ENCODE measurements at regions not wholly inside any gene's neighbourhood (a gene's known extent, or its start where the extent isn't known, plus 50 kb on each side); places are given as distances from the start of the nearest gene placed in this dataset.
"Not testable (repeated sequence)": the region's sequence is repeated elsewhere in the genome, so short reads cannot be mapped to it uniquely, and the experiment has no call there.

DNA sequence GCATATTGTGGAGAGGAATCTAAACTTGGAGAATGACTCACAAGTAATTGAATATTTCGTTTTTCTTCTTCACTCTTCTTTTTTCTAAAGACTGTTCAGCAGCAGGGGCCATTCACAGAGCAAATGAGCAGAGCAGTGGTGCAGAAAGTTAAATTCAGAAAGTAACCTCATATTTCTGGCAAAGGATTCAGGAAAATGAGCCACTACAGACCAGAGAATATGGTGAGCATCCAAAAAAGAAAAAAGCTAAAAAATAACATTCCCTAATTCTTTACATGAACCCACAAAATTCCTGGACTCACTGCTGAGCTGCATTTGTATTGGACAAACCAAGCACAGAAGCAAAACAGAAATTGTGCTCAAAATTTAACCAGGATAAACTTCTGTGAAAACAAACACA, 1486.8 kb upstream of the C9orf72 start:
- no peak for DNase-seq

DNA sequence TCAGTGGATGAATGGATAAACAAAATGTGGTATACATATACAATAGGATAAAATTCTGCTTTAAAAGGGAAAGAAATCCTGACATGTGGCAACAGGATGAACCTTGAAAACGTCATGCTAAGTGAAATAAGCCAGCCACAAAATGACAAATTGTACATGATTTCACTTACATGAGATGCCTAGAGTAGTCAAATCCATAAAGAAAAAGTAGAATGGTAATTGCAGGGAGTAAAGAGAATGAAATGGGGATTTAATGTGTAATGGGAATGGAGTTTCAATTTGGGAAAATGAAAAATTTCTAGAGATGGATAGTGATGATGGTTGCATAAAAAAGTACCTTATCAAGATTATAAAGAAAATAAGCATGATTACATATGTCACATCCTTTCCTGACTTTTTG, 1489.2 kb upstream of the C9orf72 start:
- no peak for DNase-seq

DNA sequence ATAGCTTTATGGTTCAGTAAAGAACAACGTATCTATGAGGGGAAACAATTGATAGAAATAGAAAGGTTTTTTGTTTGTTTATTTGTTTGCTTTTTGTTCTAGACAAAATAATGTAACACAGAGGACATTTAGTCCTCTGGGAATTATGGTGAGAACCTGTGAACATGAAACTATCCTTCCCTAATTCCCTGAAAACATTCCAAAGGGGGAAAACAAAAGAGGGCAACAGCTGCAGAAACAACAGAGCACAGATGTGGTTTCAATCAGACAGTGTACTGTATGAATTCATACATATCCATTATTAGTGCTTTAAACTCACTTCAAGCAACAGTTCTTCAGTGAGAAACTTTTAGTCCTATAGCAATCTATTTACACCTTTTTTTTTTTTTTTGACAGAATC, 1489.8 kb upstream of the C9orf72 start:
- DNase-seq, result no peak

DNA sequence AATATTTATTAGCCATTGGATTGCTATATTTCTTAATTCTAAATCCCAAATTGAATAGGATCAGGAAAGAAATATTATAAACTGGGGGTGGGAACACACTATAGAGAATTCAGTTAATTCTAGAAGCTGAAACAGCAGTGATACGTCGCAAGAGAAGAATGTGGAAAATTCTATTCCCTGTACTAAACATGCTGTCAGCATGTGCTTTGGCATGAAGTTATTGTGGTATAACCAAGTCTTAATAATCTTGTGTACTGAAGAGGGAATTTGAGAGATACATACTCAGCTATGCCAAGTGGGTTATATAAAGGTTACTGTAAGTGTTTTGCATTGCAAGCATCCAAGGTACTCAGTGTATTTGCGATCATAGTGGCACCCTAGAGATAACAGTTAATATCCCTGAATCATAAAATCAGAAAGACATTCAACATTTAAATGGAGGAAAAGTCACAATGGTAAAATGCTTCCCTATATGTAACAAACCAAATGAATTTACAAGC, 1492.9 kb upstream of the C9orf72 start:
- DNase-seq, result no peak

DNA sequence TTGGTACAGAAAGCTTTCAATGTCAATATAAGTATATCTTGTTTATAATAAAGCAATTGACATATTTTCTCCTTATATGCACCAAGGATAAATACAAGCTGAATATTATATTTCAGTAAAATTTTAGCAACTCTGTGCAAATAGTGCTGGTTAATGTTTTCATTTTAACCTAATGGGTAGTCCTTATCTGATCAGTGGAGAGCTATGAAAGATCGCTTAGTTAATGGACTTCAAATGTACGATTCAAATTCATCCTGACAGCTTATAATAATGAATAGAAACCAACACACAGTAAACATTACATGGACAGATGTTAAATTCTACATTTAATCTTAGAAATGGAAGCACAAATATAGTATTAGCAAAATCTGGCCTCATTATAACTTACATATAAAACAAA, 1495.2 kb upstream of the C9orf72 start:
- no peak for DNase-seq

DNA sequence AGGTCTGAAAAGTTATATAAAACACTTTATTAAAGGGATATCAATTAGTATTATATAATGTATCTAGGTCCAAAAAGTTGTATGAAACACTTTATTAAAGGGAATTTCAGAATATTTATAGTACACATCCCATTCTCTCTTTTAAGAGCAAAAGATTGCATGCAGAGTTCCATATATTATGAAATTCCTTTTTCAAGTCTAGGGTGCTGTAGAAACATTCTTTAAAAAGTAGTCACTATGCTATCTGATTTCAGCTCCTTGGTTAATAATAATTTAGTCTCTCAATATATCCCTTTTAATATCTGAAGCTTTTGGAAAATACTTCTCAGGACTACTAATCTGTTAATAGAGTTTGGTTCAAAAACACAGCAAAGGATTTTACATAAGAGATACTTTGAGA, 1496.1 kb upstream of the C9orf72 start:
- no peak for DNase-seq

DNA sequence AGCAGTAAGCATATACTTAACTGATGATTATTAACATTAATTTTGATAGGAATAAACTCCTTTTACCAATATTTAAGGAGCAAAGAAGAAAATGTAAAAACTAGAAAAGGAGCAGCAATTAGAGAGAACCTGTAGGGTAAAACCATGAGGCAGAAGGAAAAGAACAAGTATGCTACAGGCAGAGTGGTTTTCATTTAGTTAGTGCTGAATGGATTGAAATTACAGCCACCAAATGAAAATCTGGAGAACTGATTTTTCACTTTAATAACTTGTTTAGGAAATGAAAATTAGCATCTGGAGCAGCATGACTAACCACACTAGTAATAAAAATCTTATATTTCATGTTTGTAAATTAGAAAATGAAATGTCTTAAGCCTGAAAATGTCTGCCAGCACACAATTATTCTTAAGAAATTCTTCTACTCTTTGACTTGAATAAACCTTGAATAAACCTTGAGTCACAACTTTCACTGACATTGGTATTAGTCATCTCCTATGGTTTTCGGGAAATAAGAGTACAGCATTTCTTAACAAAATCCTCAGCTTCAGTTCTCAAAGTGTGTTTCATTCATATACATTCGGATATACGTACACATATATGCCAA, 1504.9 kb upstream of the C9orf72 start:
- DNase-seq, result no peak

DNA sequence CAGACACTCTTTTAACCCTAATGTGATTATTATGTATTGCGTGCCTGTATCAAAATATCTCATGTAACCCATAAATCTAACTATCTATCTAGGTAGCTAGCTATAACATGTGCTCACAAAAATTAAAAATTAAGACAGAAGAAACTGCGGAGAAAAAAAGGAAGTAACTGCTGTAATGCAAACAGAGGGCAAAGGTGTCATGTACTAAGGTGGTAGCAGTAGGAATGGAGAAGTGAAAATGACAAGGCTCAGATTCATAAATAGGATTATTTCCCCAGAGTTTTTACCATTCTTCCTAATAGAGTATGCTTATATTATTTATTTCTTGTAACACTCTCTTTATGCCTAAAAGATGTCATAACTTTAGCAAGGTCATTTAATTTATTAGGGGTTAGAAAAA, 1527.5 kb upstream of the C9orf72 start:
- no peak for DNase-seq

DNA sequence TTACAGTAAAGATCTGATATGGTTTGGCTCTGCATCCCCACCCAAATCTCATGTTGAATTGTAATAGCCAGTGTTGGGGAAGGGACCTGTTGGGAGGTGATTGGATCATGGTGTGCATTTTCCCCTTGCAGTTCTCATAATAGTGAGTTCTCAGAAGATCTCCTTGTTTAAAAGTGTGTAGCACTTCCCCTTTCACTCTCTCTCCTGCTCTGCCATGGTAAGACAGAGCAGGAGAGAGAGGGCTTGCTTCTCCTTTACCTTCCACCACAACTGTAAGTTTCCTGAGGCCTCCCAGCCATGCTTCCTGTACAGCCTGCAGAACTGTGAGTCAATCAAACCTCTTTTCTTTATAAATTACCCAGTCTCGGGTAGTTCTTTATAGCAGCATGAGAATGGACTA, 1530.9 kb upstream of the C9orf72 start:
- DNase-seq, result not testable (repeated sequence)

DNA sequence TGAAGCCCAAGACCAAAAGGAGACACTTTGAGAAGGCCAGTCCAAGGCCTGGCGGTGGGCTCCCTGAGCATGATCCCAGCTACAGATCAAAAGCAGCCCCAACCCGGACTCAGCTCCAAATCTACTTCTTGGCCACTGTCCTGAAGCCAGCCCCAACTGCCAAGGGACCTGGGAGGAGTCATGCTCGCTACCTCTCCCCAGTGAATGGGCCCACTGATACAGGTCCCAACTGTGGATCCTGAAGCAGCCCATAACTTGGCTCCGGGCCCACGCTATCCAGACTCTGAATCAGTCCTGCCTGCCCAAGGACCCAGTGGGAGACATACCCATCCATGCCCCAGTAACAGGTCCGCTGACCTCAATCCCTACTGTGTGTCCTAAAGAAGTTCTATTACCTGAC, 1545.3 kb upstream of the C9orf72 start:
- DNase-seq, result no peak

DNA sequence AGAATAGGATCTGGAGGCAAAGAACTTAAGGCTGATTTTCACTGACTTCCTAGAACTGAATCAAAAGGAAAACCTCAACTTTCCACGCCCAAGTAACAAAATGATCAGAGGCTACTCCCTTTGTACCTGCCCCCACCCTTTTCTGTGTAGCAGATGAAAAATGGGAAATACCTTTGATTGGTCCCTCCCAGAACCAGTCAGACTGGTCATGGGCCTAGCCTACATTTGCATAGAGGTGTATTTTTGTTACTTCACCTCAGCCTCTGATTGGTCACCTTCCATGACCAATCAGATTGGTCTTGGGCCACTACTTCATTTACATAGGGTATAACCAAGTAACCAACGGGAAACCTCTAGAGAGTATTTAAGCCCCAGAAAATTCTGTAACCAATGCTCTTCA, 1553.5 kb upstream of the C9orf72 start:
- no peak for DNase-seq

DNA sequence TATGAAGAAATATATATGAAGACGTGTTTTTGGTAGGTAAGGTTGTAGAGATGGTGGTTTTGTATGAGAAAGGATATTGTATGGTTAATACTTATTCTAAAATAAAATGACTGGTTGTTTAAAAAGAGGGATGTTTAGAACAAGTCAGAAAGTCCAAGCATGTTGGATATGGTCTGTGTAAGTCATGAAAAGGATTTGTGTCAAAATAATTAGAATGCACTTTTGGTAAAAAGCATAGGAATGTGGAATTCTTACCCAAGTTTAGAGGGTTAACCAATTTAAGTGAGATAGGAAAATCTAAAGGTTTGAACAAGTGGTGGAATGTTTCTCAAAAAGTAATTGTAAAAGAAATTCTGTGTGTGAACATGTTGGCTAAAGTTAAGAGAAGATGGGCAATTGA, 1556.5 kb upstream of the C9orf72 start:
- no peak for DNase-seq

DNA sequence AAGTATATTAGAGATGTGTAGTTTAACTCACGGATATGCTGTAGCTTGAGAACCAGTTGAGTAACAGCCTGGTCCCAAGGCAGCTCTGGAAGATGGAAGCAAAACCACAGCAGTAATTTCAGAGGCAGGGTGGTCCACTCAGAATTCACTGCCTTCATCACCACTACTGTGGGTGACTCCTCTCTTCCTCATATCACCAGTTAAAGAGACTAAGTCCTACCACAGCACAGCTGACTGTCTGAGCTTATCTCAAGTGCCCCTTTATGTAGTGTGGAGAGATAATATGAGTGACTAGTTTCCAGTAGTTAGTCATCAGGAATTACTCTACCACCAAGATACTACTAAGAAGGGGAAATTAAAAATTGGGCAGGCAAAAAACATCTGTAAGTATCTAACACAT, 1571.2 kb upstream of the C9orf72 start:
- no peak for DNase-seq

DNA sequence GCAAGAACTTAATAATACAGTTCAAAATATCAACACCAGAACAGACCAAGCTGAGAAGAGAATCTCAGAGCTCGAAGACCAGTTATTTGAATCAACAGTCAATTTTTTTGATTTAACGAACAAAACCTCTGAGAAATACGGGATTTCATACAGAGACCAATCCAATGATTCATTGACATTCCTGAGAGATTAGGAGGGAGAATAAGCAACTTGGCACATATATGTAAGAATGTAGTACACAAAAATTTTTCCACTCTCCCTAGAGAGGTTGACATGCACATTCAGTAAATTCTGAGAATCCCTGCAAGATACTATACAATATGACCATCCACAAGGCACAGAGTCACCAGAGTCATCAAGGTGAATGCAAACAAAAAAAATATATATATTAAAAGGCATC, 1577.3 kb upstream of the C9orf72 start:
- no peak for DNase-seq

DNA sequence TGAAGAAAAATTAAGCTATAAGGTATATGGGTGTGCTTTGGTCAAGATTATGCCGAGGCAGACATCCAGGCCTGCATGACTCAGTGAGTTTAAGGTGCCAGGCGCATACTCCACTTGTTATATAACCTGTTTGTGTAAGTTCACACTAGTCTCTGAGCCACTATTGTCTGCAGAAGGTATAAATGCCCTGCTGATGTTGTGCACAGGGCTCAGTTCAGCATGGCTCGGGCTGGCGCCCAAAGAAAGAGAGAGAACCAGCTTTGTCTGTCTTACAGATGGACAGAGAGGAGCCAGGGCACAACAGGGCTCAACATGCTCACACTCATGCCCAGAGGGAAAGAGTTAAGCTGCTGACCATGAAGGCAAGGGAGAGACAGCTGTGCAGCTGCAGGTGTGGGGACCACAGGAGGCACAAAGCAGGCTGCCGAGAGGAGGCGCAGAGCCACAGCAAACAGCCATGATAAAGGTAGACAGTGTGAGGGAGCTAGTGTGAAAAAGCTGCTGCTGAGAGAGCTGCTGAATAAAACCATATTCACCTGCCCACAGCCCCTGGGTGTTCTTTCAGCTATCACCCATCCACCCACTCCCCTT, 1587.6 kb upstream of the C9orf72 start:
- DNase-seq, result no peak

DNA sequence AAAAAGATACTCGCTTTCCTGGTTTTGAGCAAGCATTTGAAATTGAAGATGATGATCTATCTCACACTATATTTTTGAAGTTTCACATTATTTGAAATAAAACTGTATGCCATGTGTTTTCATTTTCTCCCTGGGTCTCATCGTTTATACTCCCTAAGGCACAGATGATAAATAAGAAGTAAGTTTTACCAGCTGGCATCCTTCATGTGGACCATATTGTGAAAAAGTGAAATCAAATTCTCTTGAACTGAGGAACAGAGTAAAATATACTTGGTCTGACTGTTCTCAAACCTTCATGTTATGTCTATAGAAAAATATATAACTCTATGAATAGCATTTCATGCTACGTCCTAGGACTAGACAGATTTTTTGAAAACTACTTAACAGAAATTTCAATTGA, 1600.9 kb upstream of the C9orf72 start:
- no peak for DNase-seq

DNA sequence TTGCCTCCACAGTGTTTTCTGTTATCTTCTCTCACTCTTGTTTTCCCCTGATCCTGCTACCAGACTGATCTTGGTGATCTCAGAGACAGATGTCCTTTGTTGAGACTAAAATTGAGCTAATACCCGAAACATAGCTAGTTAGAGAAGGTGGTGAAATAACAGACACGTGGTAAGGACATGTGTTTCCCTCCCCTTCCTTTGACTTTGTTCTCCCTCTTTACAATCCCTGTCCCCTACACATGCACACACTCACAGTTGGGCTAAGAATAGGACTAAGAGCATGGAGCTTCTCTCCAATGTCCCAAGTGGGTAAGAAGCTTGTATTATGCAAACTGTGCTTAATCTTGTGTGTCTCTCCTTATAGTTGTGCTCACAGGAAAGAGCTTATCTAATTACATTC, 1603.0 kb upstream of the C9orf72 start:
- no peak for DNase-seq

DNA sequence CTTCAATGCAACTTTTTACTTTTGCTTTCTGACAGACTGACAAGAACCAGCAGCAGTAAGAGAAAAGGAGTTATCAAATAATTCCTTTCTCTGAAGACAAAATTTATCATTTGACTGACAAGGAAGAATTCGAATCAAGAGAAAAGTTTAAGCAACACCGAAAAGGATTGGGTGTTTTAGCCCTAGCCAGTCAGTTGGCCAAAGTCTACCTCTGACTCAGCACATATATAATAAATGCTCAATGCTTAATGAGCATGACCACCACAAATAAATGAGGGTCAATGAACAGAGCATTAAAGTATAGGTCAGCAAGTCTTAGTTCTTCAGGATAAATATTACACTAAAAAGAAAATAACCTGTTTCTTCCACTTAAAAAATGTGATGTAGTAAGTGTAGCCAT, 1603.5 kb upstream of the C9orf72 start:
- no peak for DNase-seq

DNA sequence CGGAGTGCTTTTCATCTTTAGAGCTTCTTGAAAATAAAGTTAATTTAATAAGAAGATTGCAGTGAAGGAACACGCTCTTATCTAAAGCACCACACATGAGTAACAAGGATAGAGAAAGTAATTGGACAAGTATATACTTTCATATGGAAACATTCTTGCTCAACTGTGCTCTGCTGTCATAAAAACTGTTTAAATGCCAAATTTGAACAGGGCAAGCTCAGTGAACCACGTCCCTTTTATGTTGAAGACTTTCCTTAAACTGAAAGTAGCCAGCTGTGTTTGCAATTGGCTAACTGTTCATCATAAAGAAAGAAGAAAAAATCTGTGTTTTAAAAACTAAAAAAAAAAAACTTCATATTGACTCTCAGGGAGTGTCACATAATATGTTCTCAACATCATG, 1610.7 kb upstream of the C9orf72 start:
- DNase-seq, result no peak

DNA sequence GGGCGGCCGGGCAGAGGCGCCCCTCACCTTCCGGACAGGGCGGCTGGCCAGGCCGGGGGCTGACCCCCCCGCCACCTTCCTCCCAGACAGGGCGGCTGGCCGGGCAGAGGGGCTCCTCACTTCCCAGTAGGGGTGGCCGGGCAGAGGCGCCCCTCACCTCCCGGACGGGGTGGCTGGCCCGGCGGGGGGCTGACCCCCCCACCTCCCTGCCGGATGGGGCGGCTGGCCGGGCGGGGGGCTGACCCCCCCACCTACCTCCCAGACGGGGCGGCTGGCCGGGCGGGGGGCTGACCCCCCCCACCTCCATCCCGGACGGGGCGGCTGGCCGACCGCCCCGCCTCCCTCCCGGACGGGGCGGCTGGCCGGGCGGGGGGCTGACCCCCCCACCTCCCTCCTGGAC, 1615.5 kb upstream of the C9orf72 start:
- DNase-seq, result not testable (repeated sequence)

DNA sequence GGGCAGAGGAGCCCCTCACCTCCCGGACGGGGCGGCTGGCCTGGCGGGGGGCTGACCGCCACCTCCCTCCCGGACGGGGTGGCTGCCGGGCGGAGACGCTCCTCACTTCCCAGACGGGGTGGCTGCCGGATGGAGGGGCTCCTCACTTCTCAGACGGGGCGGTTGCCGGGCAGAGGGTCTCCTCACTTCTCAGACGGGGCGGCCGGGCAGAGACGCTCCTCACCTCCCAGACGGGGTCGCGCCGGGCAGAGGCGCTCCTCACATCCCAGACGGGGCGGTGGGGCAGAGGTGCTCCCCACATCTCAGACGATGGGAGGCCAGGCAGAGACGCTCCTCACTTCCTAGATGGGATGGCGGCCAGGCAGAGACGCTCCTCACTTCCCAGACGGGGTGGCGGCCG, 1615.9 kb upstream of the C9orf72 start:
- not testable (repeated sequence) for DNase-seq

DNA sequence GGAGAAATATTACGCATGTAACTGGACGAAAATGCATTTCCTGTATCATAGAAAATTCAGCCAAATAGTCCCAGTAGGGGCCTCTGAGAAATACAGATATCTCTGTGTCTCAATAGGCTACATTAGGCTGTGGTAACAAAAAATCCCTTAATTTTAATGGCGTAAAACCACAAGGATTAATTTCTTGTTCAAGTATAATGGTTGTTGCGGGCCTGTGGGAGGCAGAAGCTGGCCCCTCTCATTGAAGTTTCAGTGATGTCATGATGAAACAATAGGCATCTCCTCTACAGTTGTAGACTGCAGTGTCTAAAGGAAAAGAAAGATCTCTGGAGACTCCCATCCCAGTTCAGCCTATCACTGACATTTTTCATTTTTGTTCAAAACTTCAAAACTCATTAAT, 1625.6 kb upstream of the C9orf72 start:
- no peak for DNase-seq

DNA sequence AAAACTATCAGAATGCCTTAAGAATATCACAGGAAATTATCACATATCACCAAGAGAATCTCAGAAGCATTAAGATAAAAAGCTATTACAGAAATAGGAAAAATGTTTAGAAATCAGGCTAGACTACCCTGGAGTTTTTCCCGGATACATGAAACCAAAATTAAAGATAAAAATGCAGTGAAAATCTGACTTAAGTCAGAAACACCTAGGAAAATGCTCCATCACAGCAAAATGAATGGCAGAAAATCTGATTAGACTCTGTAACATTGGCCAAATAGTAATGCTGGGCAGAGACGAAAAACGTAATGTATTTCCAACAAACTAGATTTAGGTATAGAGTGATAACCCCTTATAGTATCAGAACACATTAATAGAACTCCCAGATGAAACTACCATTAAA, 1626.7 kb upstream of the C9orf72 start:
- DNase-seq, result no peak

DNA sequence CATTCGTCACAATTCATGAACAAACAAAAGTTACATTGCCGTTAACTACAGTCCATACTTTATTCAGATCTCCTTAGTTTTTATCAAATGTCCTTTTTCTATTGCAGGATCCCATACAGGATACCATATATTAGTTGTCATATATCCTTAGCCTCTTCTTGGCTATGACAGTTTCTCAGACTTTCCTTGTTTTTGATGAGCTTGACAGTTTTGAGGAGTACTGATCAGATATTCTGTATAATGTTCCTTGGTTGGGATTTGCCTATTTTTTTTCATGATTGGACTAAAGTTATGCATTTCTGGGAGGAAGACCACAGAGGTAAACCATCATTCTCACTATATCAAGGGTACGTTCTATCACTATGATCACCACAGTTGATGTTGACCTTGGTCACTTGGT, 1627.4 kb upstream of the C9orf72 start:
- DNase-seq, result no peak

DNA sequence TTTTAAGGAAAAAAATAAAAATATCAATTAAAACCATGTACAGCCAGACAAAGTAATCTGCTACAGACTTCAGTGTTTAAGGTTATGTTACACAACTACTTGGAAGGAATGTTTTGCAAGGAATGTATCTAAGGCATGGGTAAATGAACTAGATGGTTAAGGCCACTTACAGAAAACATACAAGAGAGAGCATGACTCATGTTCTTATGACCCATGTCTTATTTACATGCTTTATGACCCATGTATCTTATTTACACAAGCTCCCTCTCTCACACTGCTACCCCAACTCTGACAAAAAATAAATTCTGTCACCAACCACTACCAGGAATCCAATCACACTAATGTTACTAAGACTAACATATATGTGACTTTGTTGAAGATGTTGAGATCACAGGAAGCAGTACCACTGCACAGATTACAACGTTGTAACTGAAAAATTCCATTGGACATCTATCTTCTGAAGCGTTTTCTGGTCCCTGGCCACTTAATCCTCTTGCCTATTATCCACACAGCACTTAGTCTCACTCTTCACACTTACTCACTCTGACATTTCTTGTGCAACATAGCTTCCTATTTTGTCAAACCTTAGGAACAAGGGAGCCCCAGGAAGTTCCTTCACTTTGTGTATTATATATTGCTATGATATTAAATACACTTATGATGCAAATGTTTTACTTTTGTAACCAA, 1630.1 kb upstream of the C9orf72 start:
- DNase-seq, result no peak
